ENCODE measurements at regions not wholly inside any gene's neighbourhood (a gene's known extent, or its start where the extent isn't known, plus 50 kb on each side); places are given as distances from the start of the nearest gene placed in this dataset.
"Not testable (repeated sequence)": the region's sequence is repeated elsewhere in the genome, so short reads cannot be mapped to it uniquely, and the experiment has no call there.

GRCh38 chr5:145433077-145433476 lies 402.1 kb downstream of the PRELID2 start:
- Mint-ChIP-seq H3K27ac (no peak overlapping the region), H3K4me3 (no peak overlapping the region), H3K4me1 (ENCODE audit: low read depth in 2 of 2) (no peaks in the 10 kb centered on the region), H3K9me3 (peaks cover 23% of the 10 kb centered on the region), H3K36me3 (peaks cover 12% of the 10 kb centered on the region), H3K27me3 (no peaks in the 10 kb centered on the region)
- no peak for ATAC-seq
- no peak for DNase-seq (ENCODE audit: low spot score)

- Mint-ChIP-seq H3K4me3 (no peak overlapping the region), H3K4me1 (ENCODE audit: low read depth in 2 of 2) (no peaks in the 10 kb centered on the region)
Measured at GRCh38 chr5:145429170-145429569, 406.0 kb downstream of the PRELID2 start.

GRCh38 chr5:145408048-145408341 lies 427.1 kb downstream of the PRELID2 start:
- Mint-ChIP-seq H3K4me1 (ENCODE audit: low read depth in 2 of 2) (no peaks in the 10 kb centered on the region), H3K9me3 (peaks cover 33% of the 10 kb centered on the region), H3K27ac (no peak overlapping the region), H3K36me3 (peaks cover 13% of the 10 kb centered on the region), H3K4me3 (no peak overlapping the region), H3K27me3 (no peaks in the 10 kb centered on the region)
- DNase-seq (ENCODE audit: low spot score) (no peak), ATAC-seq (no peak)

More at GRCh38 chr5:145429170-145429569, 406.0 kb downstream of the PRELID2 start:
- DNase-seq (ENCODE audit: low spot score), result no peak
- peaks cover 10% of the 10 kb centered on the region for H3K36me3 Mint-ChIP-seq
- no peak for ATAC-seq
- H3K27ac Mint-ChIP-seq, result no peak overlapping the region
- peaks cover 24% of the 10 kb centered on the region for H3K9me3 Mint-ChIP-seq
- no peaks in the 10 kb centered on the region for H3K27me3 Mint-ChIP-seq

GRCh38 chr5:145407300-145408047 lies 427.7 kb downstream of the PRELID2 start:
- Mint-ChIP-seq H3K36me3 (peaks cover 11% of the 10 kb centered on the region), H3K27me3 (no peaks in the 10 kb centered on the region), H3K27ac (no peak overlapping the region), H3K9me3 (peaks cover 32% of the 10 kb centered on the region), H3K4me1 (ENCODE audit: low read depth in 2 of 2) (no peaks in the 10 kb centered on the region), H3K4me3 (no peak overlapping the region)
- ATAC-seq (no peak), DNase-seq (ENCODE audit: low spot score) (no peak)

GRCh38 chr5:145403992-145404391 lies 431.1 kb downstream of the PRELID2 start:
- H3K36me3 Mint-ChIP-seq, result peaks cover 7% of the 10 kb centered on the region
- no peak overlapping the region for H3K4me3 Mint-ChIP-seq
- H3K9me3 Mint-ChIP-seq, result peaks cover 20% of the 10 kb centered on the region
- no peak overlapping the region for H3K27ac Mint-ChIP-seq
- ATAC-seq (no peak), DNase-seq (ENCODE audit: low spot score) (no peak)
- H3K27me3 Mint-ChIP-seq, result no peaks in the 10 kb centered on the region
- H3K4me1 Mint-ChIP-seq (ENCODE audit: low read depth in 2 of 2), result no peaks in the 10 kb centered on the region

GRCh38 chr5:145396888-145397287 lies 438.3 kb downstream of the PRELID2 start:
- H3K36me3 Mint-ChIP-seq, result no peaks in the 10 kb centered on the region

GRCh38 chr5:145395151-145395550 lies 440.0 kb downstream of the PRELID2 start:
- not testable (repeated sequence) for ATAC-seq; H3K4me1 Mint-ChIP-seq (ENCODE audit: low read depth in 2 of 2); H3K36me3 Mint-ChIP-seq; H3K27me3 Mint-ChIP-seq; H3K27ac Mint-ChIP-seq; H3K4me3 Mint-ChIP-seq; DNase-seq (ENCODE audit: low spot score)
- peaks cover 33% of the 10 kb centered on the region for H3K9me3 Mint-ChIP-seq

More at GRCh38 chr5:145396888-145397287, 438.3 kb downstream of the PRELID2 start:
- Mint-ChIP-seq H3K27me3 (no peaks in the 10 kb centered on the region), H3K4me1 (ENCODE audit: low read depth in 2 of 2) (no peaks in the 10 kb centered on the region), H3K9me3 (peaks cover 29% of the 10 kb centered on the region), H3K4me3 (no peak overlapping the region), H3K27ac (no peak overlapping the region)
- DNase-seq (ENCODE audit: low spot score) (no peak), ATAC-seq (no peak)

- ATAC-seq (no peak), DNase-seq (ENCODE audit: low spot score) (no peak)
- no peaks in the 10 kb centered on the region for H3K27me3 Mint-ChIP-seq
- H3K4me1 Mint-ChIP-seq (ENCODE audit: low read depth in 2 of 2), result no peaks in the 10 kb centered on the region
- H3K4me3 Mint-ChIP-seq, result no peak overlapping the region
- H3K27ac Mint-ChIP-seq, result no peak overlapping the region
- H3K36me3 Mint-ChIP-seq, result peaks cover 4% of the 10 kb centered on the region
- peaks cover 37% of the 10 kb centered on the region for H3K9me3 Mint-ChIP-seq
Measured at GRCh38 chr5:145393426-145393825, 441.7 kb downstream of the PRELID2 start.

- H3K27ac Mint-ChIP-seq, result no peak overlapping the region
- no peak overlapping the region for H3K4me3 Mint-ChIP-seq
- no peaks in the 10 kb centered on the region for H3K4me1 Mint-ChIP-seq (ENCODE audit: low read depth in 2 of 2)
- H3K36me3 Mint-ChIP-seq, result peaks cover 4% of the 10 kb centered on the region
- peaks cover 25% of the 10 kb centered on the region for H3K9me3 Mint-ChIP-seq
- DNase-seq (ENCODE audit: low spot score) (no peak), ATAC-seq (no peak)
- H3K27me3 Mint-ChIP-seq, result no peaks in the 10 kb centered on the region
Measured at GRCh38 chr5:145389047-145389446, 446.1 kb downstream of the PRELID2 start.

- Mint-ChIP-seq H3K27ac (no peak overlapping the region), H3K27me3 (no peaks in the 10 kb centered on the region), H3K4me1 (ENCODE audit: low read depth in 2 of 2) (no peaks in the 10 kb centered on the region)
Measured at GRCh38 chr5:145385276-145385675, 449.9 kb downstream of the PRELID2 start.

GRCh38 chr5:145378226-145378625 lies 456.9 kb downstream of the PRELID2 start:
- Mint-ChIP-seq H3K36me3 (peaks cover 26% of the 10 kb centered on the region), H3K4me3 (no peak overlapping the region), H3K27ac (no peak overlapping the region), H3K27me3 (no peaks in the 10 kb centered on the region), H3K4me1 (ENCODE audit: low read depth in 2 of 2) (no peaks in the 10 kb centered on the region), H3K9me3 (peaks cover 29% of the 10 kb centered on the region)
- no peak for DNase-seq (ENCODE audit: low spot score)
- no peak for ATAC-seq

More at GRCh38 chr5:145385276-145385675, 449.9 kb downstream of the PRELID2 start:
- ATAC-seq (no peak), DNase-seq (ENCODE audit: low spot score) (no peak)
- Mint-ChIP-seq H3K4me3 (no peak overlapping the region), H3K9me3 (peaks cover 10% of the 10 kb centered on the region), H3K36me3 (peaks cover 4% of the 10 kb centered on the region)

- Mint-ChIP-seq H3K9me3 (peaks cover 39% of the 10 kb centered on the region), H3K4me1 (ENCODE audit: low read depth in 2 of 2) (no peaks in the 10 kb centered on the region), H3K4me3 (no peak overlapping the region), H3K36me3 (peaks cover 36% of the 10 kb centered on the region), H3K27ac (no peak overlapping the region), H3K27me3 (no peaks in the 10 kb centered on the region)
- no peak for DNase-seq (ENCODE audit: low spot score)
- no peak for ATAC-seq
Measured at GRCh38 chr5:145375521-145375920, 459.6 kb downstream of the PRELID2 start.

- Mint-ChIP-seq H3K9me3 (peaks cover 12% of the 10 kb centered on the region), H3K36me3 (no peaks in the 10 kb centered on the region), H3K27ac (no peak overlapping the region), H3K4me1 (ENCODE audit: low read depth in 2 of 2) (no peaks in the 10 kb centered on the region), H3K4me3 (no peak overlapping the region), H3K27me3 (no peaks in the 10 kb centered on the region)
- DNase-seq (ENCODE audit: low spot score), result no peak
- ATAC-seq, result no peak
Measured at GRCh38 chr5:145365464-145365863, 469.7 kb downstream of the PRELID2 start.

- H3K36me3 Mint-ChIP-seq, result no peaks in the 10 kb centered on the region
- no peak for ATAC-seq
Measured at GRCh38 chr5:145362266-145362665, 472.9 kb downstream of the PRELID2 start.

GRCh38 chr5:145360936-145361335 lies 474.2 kb downstream of the PRELID2 start:
- Mint-ChIP-seq H3K27ac (no peak overlapping the region), H3K36me3 (no peaks in the 10 kb centered on the region), H3K4me1 (ENCODE audit: low read depth in 2 of 2) (no peaks in the 10 kb centered on the region), H3K9me3 (peaks cover 33% of the 10 kb centered on the region), H3K27me3 (no peaks in the 10 kb centered on the region), H3K4me3 (no peak overlapping the region)
- no peak for ATAC-seq
- no peak for DNase-seq (ENCODE audit: low spot score)

More at GRCh38 chr5:145362266-145362665, 472.9 kb downstream of the PRELID2 start:
- no peaks in the 10 kb centered on the region for H3K27me3 Mint-ChIP-seq
- H3K4me1 Mint-ChIP-seq (ENCODE audit: low read depth in 2 of 2), result no peaks in the 10 kb centered on the region
- peaks cover 30% of the 10 kb centered on the region for H3K9me3 Mint-ChIP-seq
- no peak overlapping the region for H3K27ac Mint-ChIP-seq
- no peak for DNase-seq (ENCODE audit: low spot score)
- H3K4me3 Mint-ChIP-seq, result no peak overlapping the region
